Suprapubic skin (tissue), 4 donors: ENCODE measurements at regions not wholly inside any gene's neighbourhood (a gene's known extent, or its start where the extent isn't known, plus 50 kb on each side); places are given as distances from the start of the nearest gene placed in this dataset.

Experiments
- DNase-seq, 2 donors: peaks; one replicate each; pipeline ENCODE4 v3.0.0-alpha.2; 2019; ENCODE audit warnings: low spot score in 2 of 2
- H3K27ac ChIP-seq: fragments of 200-600 bp; sonication (generic); one replicate; pipeline ENCODE4 v1.5.1; 2019
- H3K27me3 ChIP-seq: fragments of 200-600 bp; sonication (generic); one replicate; pipeline ENCODE4 v1.5.1; 2019
- H3K36me3 ChIP-seq: fragments of 200-600 bp; sonication (generic); one replicate; pipeline ENCODE4 v1.5.1; 2019
- H3K4me1 ChIP-seq: fragments of 200-600 bp; sonication (generic); one replicate; pipeline ENCODE4 v1.5.1; 2019
- H3K4me3 ChIP-seq: fragments of 200-600 bp; sonication (generic); one replicate; pipeline ENCODE4 v1.5.1; 2019; ENCODE audit warnings: mild to moderate bottlenecking
- H3K9me3 ChIP-seq: fragments of 200-600 bp; sonication (generic); one replicate; pipeline ENCODE4 v1.5.1; 2019
- EP300 ChIP-seq: sonication (generic); formaldehyde crosslinking; IDR thresholded peaks from one replicate; pipeline ENCODE4 v1.6.1; 2017; ENCODE audit warnings: antibody characterized with exemption
- POLR2A ChIP-seq, 2 donors: fragments of 450-650 bp; IDR thresholded peaks; one replicate each; pipeline ENCODE4 v1.6.1; 2017; ENCODE audit warnings: antibody characterized with exemption in 2 of 2, mild to moderate bottlenecking in 2 of 2, moderate library complexity in 2 of 2
- POLR2AphosphoS5 ChIP-seq, 3 donors: sonication (generic); formaldehyde crosslinking; IDR thresholded peaks; one replicate each; pipeline ENCODE4 v1.6.1; 2017; ENCODE audit warnings: antibody characterized with exemption in 3 of 3
- WGBS: methylation state at CpG from one replicate; pipeline ENCODE4 v1.1.5; 2018; 5-methylcytosine and 5-hydroxymethylcytosine counted together
- TF ChIP-seq, protein P1 (sequence below), 2 donors: fragments of 200-600 bp in 1 of 2; fragments of 450-650 bp in 1 of 2; sonication (generic) in 1 of 2; IDR thresholded peaks; one replicate each; pipeline ENCODE4 v1.5.1; 2016 to 2019; ENCODE audit warnings: antibody characterized with exemption in 2 of 2, mild to moderate bottlenecking in 1 of 2, moderate library complexity in 1 of 2

DNA sequence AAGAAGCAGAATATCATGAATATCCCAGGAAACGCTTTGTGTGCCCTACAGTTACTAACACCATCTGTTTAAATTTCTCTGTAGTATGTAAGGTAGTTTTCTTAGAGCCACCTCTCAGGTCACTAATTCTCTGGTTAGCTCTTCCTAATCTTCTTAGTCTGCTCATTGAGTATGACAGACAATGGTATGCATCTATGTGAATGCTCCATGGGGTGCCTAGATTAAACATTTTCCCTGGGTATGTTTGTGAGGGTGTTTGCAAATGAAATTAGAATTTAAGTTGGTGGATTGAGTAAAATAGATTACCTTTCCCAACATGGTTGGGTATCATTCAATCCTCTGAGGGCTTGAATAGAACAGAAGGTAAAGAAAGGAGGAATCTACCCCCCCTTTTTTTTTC, 233.0 kb downstream of the PCDH18 start:
- Histone ChIP-seq H3K4me3 (no peak overlapping the region), H3K27me3 (no peaks in the 10 kb centered on the region), H3K4me1 (no peaks in the 10 kb centered on the region), H3K27ac (no peak overlapping the region), H3K36me3 (no peaks in the 10 kb centered on the region), H3K9me3 (no peaks in the 10 kb centered on the region)
- 100% methylated on average over 1 of the region's 1 CpG for WGBS
- DNase-seq = no peak
- TF ChIP-seq, protein P1, sequence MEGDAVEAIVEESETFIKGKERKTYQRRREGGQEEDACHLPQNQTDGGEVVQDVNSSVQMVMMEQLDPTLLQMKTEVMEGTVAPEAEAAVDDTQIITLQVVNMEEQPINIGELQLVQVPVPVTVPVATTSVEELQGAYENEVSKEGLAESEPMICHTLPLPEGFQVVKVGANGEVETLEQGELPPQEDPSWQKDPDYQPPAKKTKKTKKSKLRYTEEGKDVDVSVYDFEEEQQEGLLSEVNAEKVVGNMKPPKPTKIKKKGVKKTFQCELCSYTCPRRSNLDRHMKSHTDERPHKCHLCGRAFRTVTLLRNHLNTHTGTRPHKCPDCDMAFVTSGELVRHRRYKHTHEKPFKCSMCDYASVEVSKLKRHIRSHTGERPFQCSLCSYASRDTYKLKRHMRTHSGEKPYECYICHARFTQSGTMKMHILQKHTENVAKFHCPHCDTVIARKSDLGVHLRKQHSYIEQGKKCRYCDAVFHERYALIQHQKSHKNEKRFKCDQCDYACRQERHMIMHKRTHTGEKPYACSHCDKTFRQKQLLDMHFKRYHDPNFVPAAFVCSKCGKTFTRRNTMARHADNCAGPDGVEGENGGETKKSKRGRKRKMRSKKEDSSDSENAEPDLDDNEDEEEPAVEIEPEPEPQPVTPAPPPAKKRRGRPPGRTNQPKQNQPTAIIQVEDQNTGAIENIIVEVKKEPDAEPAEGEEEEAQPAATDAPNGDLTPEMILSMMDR (IDR thresholded peaks at IDR 0.05) = no peak
- no peak for TF ChIP-seq EP300
- TF ChIP-seq POLR2A (IDR thresholded peaks at IDR 0.05) = no peak
- TF ChIP-seq POLR2AphosphoS5 (IDR thresholded peaks at IDR 0.05) = no peak

DNA sequence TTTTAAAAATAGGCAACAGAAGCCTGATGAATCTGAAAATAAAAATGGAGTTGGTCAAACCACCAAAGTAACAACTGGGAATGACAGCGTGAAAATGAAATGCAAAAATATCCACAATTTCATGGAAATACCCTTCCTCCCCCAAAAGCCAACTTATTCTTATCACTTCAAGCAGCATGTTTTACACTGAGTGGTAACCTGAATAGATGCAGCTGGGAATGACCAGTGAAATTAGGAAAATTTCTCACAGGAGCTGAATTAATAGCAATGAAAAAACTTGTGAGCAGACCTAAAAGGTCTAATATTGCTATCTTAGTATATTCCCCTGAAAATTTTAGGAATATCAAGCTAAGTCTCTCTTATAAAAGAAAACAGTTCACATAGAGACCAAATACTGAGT, 239.0 kb downstream of the PCDH18 start:
- Histone ChIP-seq H3K27ac (no peak overlapping the region), H3K27me3 (no peaks in the 10 kb centered on the region), H3K4me1 (no peaks in the 10 kb centered on the region), H3K9me3 (no peaks in the 10 kb centered on the region), H3K4me3 (no peak overlapping the region), H3K36me3 (no peaks in the 10 kb centered on the region)
- TF ChIP-seq POLR2AphosphoS5 (IDR thresholded peaks at IDR 0.05) = no peak
- DNase-seq = no peak
- 89% methylated on average over 1 of the region's 1 CpG for WGBS

DNA sequence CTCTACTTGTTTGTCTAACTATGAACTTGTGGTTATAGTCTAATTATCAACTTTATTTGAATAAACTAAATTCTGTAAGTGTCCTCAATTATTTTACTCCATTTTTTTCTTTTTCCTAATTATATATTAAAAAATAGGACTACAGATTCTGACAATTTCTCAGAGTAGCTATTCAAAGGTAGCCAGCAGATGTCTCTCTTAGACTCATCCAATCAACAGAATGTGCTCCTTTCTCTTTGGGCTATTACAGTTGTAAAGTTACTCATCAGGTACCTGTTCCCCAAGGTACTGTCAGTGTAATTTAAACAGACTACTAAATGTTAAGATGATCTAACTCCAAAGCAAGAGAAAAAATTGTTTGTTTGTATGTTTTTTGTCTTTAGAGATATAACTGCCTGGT, 248.6 kb downstream of the PCDH18 start:
- H3K27ac ChIP-seq = no peak overlapping the region
- no peaks in the 10 kb centered on the region for H3K27me3 ChIP-seq
- H3K36me3 ChIP-seq = no peaks in the 10 kb centered on the region
- no peak for TF ChIP-seq POLR2AphosphoS5 (IDR thresholded peaks at IDR 0.05)
- no peak for TF ChIP-seq EP300
- TF ChIP-seq POLR2A (IDR thresholded peaks at IDR 0.05) = no peak
- TF ChIP-seq, protein P1 (IDR thresholded peaks at IDR 0.05) = no peak
- H3K9me3 ChIP-seq = no peaks in the 10 kb centered on the region
- H3K4me1 ChIP-seq = no peaks in the 10 kb centered on the region
- H3K4me3 ChIP-seq = no peak overlapping the region
- no peak for DNase-seq

DNA sequence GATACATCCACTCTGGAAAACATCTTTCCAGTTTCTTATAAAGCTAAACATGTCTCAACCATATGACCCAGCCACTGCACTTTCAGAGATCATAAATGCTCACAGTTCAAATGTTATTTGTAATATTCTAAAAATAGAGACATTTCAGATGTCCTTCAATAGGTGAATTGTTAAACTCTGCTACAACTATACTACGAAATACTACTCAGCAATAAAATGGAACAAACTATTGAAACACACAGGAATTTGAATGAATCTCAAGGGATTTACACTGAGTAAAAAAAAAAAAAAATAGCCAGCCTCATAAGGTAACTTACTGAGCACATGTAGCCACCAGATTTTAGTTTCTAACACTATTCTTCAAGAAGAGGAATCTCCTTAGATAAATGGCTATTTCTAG, 253.9 kb downstream of the PCDH18 start:
- no peaks in the 10 kb centered on the region for H3K27me3 ChIP-seq
- no peaks in the 10 kb centered on the region for H3K9me3 ChIP-seq
- DNase-seq = no peak
- H3K4me3 ChIP-seq = no peak overlapping the region
- no peak for TF ChIP-seq POLR2A (IDR thresholded peaks at IDR 0.05)
- TF ChIP-seq POLR2AphosphoS5 (IDR thresholded peaks at IDR 0.05) = no peak
- TF ChIP-seq, protein P1 (IDR thresholded peaks at IDR 0.05) = no peak
- no peak for TF ChIP-seq EP300
- no peak overlapping the region for H3K27ac ChIP-seq
- WGBS = 85% methylated on average over 1 of the region's 1 CpG
- H3K36me3 ChIP-seq = no peaks in the 10 kb centered on the region
- no peaks in the 10 kb centered on the region for H3K4me1 ChIP-seq

DNA sequence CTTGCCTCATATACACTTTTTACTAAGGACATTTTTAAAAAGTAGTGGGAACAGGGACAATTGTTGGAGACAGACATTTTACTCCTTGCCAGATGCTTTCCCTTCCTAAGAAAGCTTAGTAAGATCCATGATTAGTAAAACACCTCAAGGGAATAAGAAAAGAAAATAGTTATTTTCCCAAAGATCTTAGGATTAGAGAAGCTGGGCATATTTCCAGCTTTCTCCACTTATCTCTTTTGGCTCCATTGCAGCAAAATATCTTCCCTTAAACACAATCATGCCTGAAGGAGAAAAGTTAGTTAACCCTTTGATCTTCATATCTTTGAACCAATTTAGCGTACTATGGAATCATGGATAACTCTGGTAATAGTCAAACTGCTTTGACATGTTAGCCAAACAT, 257.9 kb downstream of the PCDH18 start:
- Histone ChIP-seq H3K27ac (no peak overlapping the region), H3K4me1 (no peaks in the 10 kb centered on the region), H3K27me3 (no peaks in the 10 kb centered on the region), H3K4me3 (no peak overlapping the region), H3K9me3 (no peaks in the 10 kb centered on the region), H3K36me3 (no peaks in the 10 kb centered on the region)
- no peak for TF ChIP-seq EP300
- no peak for TF ChIP-seq POLR2A (IDR thresholded peaks at IDR 0.05)
- TF ChIP-seq, protein P1 (IDR thresholded peaks at IDR 0.05) = no peak
- no peak for TF ChIP-seq POLR2AphosphoS5 (IDR thresholded peaks at IDR 0.05)
- 53% methylated on average over 1 of the region's 1 CpG for WGBS
- DNase-seq = no peak

DNA sequence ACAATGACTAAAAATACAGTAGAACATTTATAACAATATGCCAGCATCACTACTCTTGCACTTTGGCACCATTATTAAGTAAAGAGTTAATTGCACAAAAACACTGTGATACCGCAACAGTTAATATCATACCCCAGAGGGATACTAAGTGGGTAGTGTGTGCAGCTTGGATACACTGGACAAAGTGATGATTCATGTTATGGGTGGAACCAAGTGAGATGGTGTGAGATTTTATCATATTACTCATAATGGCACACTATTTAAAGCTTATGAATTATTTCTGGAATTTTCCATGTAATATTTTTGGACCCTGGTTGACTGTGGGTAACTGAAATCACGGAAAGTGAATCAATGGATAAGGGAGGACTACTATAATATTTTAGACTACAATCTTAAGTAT, 265.3 kb downstream of the PCDH18 start:
- TF ChIP-seq POLR2A (IDR thresholded peaks at IDR 0.05) (no peak), EP300 (no peak), POLR2AphosphoS5 (IDR thresholded peaks at IDR 0.05) (no peak)
- TF ChIP-seq, protein P1 (IDR thresholded peaks at IDR 0.05) = no peak
- H3K9me3 ChIP-seq = no peaks in the 10 kb centered on the region
- H3K4me3 ChIP-seq = no peak overlapping the region
- H3K36me3 ChIP-seq = no peaks in the 10 kb centered on the region
- H3K4me1 ChIP-seq = no peaks in the 10 kb centered on the region
- H3K27me3 ChIP-seq = no peaks in the 10 kb centered on the region
- DNase-seq = no peak
- no peak overlapping the region for H3K27ac ChIP-seq
- 31% methylated on average over 2 of the region's 2 CpGs for WGBS
